ENCODE measurements at regions not wholly inside any gene's neighbourhood (a gene's known extent, or its start where the extent isn't known, plus 50 kb on each side); places are given as distances from the start of the nearest gene placed in this dataset.
"Not testable (repeated sequence)": the region's sequence is repeated elsewhere in the genome, so short reads cannot be mapped to it uniquely, and the experiment has no call there.

- Mint-ChIP-seq H3K27me3 (peaks cover 7% of the 10 kb centered on the region), H3K4me1 (no peaks in the 10 kb centered on the region)
- ATAC-seq, result no peak
Observed at GRCh38 chr9:94482110-94482509, 72.8 kb upstream of the PCAT7 start.

DNA sequence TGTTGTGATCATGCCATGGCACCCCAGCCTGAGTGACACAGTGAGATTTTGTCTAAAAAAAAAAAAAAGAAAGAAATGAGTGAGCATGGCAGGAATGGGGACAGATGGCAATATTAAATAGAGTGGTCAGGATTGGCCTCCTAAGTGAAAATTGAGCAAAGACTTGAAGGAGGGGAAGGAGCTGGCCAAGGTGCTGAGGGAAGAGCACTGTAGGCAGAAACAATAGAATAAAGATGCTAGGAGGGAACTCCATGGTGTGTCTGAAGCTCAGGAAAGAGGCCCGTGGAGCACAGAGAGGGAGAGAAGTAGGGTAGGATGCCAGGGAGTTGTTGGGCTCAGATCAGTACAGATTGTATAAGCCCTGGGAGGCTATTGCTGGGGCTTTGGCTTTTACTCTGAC, 64.4 kb upstream of the PCAT7 start:
- DNase-seq (no peak), ATAC-seq (no peak)
- Mint-ChIP-seq H3K4me3 (no peak overlapping the region), H3K27me3 (peaks cover 27% of the 10 kb centered on the region), H3K4me1 (no peaks in the 10 kb centered on the region), H3K27ac (no peak overlapping the region), H3K36me3 (ENCODE audit: low read depth) (peaks cover 2% of the 10 kb centered on the region)
- no peaks in the 10 kb centered on the region for H3K9me3 ChIP-seq (ENCODE audit: control insufficient read depth, low read length, poor library complexity, severe bottlenecking)

More at GRCh38 chr9:94482110-94482509, 72.8 kb upstream of the PCAT7 start:
- H3K9me3 ChIP-seq (ENCODE audit: control insufficient read depth, low read length, poor library complexity, severe bottlenecking), result no peaks in the 10 kb centered on the region
- H3K4me3 Mint-ChIP-seq, result no peak overlapping the region
- H3K27ac Mint-ChIP-seq, result no peak overlapping the region
- H3K36me3 Mint-ChIP-seq (ENCODE audit: low read depth), result peaks cover 2% of the 10 kb centered on the region
- no peak for DNase-seq

GRCh38 chr9:94492125-94492524, 62.8 kb upstream of the PCAT7 start:
- ATAC-seq; DNase-seq; H3K27ac Mint-ChIP-seq; H3K4me3 Mint-ChIP-seq; H3K36me3 Mint-ChIP-seq (ENCODE audit: low read depth); H3K9me3 ChIP-seq (ENCODE audit: control insufficient read depth, low read length, poor library complexity, severe bottlenecking); H3K4me1 Mint-ChIP-seq: not testable (repeated sequence)
- peaks cover 30% of the 10 kb centered on the region for H3K27me3 Mint-ChIP-seq

GRCh38 chr9:94498801-94499453, 56.0 kb upstream of the PCAT7 start:
- Mint-ChIP-seq H3K27ac (no peak overlapping the region), H3K27me3 (peaks cover 27% of the 10 kb centered on the region), H3K4me1 (no peaks in the 10 kb centered on the region), H3K36me3 (ENCODE audit: low read depth) (peaks cover 2% of the 10 kb centered on the region), H3K4me3 (no peak overlapping the region)
- no peak for ATAC-seq
- H3K9me3 ChIP-seq (ENCODE audit: control insufficient read depth, low read length, poor library complexity, severe bottlenecking), result no peaks in the 10 kb centered on the region
- DNase-seq, result no peak

GRCh38 chr9:94504358-94504757, 50.5 kb upstream of the PCAT7 start:
- Mint-ChIP-seq H3K4me1 (no peaks in the 10 kb centered on the region), H3K4me3 (no peak overlapping the region), H3K27ac (no peak overlapping the region), H3K27me3 (peaks cover 29% of the 10 kb centered on the region), H3K36me3 (ENCODE audit: low read depth) (peaks cover 2% of the 10 kb centered on the region)
- no peaks in the 10 kb centered on the region for H3K9me3 ChIP-seq (ENCODE audit: control insufficient read depth, low read length, poor library complexity, severe bottlenecking)
- ATAC-seq, result no peak
- no peak for DNase-seq

Measured in T-helper 17 cell (primary cell).